ENCODE measurements at regions not wholly inside any gene's neighbourhood (a gene's known extent, or its start where the extent isn't known, plus 50 kb on each side); places are given as distances from the start of the nearest gene placed in this dataset.
A peak's percentile ranks its signal among the peaks of the same experiment; 100 is the strongest.
"Not testable (repeated sequence)": the region's sequence is repeated elsewhere in the genome, so short reads cannot be mapped to it uniquely, and the experiment has no call there.

- peak; percentile 39 to 54 for DNase-seq
Observed at GRCh38 chr14:57060276-57060955, 208.3 kb downstream of the EXOC5 start.

- no peak for DNase-seq
Observed at GRCh38 chr14:57058319-57058718, 210.4 kb downstream of the EXOC5 start.

DNA sequence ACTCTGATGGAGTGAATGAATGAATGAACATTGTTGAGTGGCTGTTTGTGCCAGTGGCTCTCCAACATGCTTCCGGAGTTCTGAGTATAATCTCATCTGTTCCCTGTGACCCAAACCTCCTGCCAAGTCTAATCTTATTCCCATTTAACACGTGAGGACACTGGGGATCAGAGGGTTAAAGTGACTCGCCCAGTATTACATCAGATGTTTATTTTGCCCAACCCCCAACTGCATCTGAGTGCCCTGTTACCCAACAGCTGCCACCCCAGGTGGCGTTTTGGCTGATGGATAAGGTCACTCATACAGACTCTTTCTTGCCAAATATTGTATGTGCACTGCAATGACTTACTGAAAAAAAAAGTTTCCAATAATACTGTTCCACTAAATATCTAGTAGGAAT lies 210.9 kb downstream of the EXOC5 start:
- DNase-seq = no peak

- not testable (repeated sequence) for DNase-seq
Observed at GRCh38 chr14:57056522-57056921, 212.2 kb downstream of the EXOC5 start.

GRCh38 chr14:57052705-57053302 lies 215.9 kb downstream of the EXOC5 start:
- no peak for DNase-seq

DNA sequence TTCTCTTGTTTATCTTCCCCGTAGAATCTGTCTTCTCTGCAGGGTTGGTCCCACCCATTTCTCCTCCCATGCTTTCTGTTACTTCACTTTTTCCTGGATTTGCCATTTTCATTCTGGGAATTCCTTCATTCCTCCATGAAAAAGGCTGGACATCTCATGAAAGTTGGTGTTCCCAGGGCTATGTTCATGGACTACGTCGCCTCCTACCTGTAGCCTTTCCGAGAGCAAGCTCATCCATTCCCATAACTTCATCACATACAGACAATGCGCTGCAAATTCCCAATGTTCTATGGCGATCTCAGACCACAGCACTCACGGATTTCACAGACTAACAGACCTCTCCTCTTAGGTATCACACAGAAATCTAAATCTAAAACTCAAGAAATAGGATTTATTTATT lies 217.1 kb downstream of the EXOC5 start:
- no peak for DNase-seq

DNA sequence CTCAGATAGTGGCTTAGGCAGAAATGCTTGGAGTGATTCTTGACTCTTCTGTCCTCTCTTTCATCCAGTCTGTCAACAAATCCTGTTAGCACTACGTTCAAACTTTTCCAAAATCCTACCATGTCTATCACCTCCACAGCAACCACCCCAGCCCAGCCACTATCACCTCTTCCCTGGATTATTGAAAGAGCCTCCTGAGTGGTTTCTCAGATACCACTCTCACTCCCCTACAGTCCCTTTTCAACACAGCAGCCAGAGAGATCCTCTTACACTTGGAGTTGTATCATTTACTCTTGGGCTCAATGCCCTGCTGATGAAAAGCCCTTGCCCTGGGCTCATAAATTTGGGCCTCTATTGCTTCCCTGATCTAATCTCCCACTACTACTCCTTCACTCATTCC lies 218.9 kb downstream of the EXOC5 start:
- no peak for DNase-seq

DNA sequence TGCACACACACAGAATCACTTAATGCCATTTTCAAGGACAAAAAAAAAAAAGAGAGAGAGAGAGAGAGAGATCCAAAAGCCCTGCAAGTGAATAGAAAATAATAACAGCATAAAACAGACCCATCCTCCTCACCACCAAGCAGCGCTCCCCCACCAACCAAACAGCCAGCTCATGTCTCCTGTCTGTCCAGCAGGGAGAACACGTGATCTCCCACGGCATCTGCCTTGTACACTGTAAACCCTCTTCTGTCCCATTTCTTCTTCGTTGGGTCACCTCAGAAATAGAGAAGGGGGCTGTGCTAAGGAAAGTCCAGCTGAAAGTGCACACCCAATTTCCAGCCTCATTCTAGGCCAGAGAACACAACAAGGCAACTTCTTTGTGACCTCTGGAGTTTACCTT lies 222.5 kb downstream of the EXOC5 start:
- no peak for DNase-seq

DNA sequence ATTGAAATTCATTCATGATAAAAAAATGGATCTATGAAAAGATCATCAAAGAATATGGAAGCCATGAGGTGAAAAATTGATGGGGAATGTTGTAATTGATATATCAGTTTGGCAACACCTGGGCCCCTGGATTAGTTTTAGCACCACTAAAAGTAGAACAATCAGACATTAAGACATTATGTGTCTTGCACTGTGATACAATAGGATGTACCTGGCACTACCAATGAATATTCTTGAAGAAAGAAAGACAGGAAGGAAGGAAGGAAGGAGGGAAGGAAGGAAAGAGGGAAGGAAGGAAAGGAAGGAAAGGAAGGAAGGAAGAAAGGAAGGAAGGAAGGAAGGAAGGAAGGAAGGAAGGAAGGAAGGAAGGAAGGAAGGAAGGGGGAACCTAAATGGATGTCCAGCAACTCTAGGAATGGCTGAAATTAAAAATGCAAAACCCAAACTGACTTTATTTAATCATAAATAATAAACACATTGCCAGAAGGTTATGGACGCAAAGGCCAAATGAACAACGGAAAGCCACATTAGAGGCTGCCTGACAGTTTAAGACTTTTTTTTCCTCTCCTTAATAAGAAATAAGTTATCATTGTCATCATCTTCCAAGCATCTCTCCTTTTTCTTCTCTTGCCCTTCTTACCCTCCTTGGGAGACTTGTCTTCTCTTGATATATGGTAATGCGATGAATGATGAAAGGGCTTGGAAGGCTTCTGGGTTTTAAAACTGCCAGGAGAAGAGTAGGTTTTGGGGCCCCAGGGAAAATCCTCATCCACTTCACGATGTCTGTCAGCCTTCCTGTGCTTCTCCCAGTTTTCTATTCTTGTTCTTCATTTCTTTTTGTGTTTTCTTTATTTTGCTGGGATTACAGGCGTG lies 224.4 kb downstream of the EXOC5 start:
- not testable (repeated sequence) for DNase-seq

DNA sequence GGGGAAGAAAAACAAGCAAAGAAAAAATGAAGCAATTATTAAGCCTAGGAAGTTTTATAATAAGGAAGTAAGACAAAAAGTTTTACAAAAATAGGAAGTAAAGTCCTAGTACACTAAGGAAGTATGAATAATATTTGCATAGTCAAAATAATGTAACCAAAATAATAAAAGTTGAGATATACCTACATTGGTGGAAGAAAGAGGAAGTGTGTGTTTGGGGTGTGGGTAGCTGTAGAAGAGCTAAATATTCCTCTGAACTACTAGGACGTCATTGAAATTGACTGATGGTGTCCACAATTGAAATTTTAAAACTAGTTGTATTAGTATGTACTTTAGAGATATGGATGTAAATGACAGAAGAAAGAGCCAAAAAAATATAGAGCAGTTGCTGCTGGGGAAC lies 228.4 kb upstream of the OTX2 start:
- DNase-seq = no peak

DNA sequence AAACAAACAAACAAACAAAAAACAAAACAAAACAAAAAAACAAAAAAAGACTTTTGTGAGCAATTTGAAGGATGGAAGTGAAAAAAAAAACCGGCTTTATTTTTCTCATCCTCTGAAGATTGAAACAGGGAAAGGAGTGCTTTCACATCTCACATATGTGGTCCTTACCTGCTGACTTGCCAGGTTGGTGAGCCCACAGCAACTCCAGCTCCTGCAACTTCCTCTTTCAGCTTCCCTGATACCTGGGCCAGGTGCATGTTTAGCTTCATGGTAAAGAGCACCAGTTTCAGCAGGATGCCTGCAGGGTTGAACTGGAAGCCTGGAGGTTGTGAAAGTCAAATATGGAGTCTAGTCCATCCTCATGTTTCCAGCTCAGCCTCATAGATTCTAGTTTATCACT lies 221.2 kb upstream of the OTX2 start:
- DNase-seq = no peak

DNA sequence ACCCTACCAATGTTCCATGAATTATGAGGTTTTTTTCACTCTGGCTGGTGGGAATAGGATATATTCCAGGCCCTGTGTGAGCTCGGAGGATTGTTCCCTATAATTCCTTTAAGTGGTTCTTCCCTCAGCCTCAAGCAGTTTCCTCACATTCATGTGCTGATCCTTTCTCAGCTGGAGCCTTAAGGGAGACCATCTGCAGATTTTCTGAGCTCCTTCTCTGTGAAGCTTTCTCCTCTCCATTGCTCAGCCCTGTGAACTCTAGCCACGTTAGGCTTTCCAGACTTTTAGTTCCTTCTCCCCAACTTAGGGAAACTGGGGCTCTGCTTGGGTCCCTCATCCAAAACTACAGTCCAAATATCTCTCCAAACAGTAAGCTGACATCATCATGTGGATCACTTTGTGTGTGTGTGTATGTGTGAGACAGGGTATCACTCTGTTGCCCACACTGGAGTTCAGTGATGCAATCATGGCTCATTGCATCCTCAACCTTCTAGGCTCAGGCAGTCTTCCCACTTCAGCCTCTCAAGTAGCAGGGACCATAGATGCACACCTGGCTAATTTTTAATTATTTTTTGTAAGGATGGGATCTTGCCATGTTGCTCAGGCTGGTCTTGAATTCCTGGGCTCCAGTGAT lies 219.5 kb upstream of the OTX2 start:
- no peak for DNase-seq

- DNase-seq = no peak
Observed at GRCh38 chr14:57025456-57025855, 215.2 kb upstream of the OTX2 start.

DNA sequence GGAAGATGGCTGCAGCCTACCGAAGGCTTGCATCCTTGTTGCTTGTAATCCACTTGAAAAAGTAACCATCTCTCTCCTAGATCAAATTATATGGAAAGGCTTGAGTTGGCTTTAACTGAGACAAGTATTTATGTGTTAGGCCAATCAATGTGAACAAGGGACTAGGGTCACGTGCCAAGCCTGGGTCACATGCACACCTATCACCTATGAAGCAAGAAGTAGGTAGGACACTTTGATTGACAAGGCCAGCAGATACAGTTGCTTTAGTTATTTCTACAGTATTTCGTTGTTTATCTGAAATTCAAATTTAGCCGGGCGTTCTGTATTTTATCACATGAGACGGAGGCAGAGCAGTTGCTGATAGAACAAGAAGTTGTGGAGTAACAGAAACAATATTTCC lies 212.3 kb upstream of the OTX2 start:
- no peak for DNase-seq

- no peak for DNase-seq
Observed at GRCh38 chr14:57018065-57018464, 207.8 kb upstream of the OTX2 start.

DNA sequence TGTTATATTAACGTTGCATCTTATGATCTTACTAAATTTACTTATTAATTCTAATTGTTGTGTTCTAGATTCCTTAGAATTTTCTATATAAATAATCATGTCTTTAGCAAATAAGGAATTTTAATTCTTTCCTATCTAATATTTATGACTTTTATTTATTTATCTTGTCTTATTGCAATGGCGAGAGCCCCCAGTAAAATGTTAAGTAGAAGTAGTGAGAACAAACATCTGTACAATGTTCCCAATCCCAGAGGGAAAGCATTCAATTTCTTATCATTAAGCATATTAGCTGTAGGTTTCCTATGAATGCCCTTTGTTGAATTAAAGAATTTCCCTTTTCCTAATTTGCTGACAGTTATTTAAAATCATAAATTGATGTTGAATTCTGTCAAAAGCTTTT lies 203.7 kb upstream of the OTX2 start:
- DNase-seq = no peak

- DNase-seq = no peak
Observed at GRCh38 chr14:57009585-57010515, 199.6 kb upstream of the OTX2 start.

- no peak for DNase-seq
Observed at GRCh38 chr14:57008534-57008933, 198.3 kb upstream of the OTX2 start.

DNA sequence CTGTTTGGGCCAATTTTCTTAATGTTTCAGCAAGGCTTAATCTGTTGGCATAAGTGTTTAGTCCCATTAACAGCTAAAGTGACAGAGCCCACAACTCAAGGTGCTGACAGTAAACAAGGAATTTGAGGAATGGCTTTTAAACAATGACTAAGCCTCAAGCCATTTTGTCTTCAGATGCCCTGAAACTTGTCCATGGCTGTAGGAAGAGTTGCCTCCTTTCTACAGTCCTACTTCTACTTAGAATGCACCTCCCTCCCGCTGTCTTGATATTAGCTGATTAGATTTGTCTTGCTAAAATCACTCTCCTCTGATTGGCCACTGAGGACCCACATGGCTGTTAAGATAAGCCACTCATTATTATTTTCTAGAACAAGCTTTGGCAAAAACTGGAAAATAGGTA lies 188.4 kb upstream of the OTX2 start:
- no peak for DNase-seq

- no peak for DNase-seq
Observed at GRCh38 chr14:56996721-56997399, 186.6 kb upstream of the OTX2 start.

GRCh38 chr14:56995010-56995409 lies 184.7 kb upstream of the OTX2 start:
- DNase-seq = no peak

DNA sequence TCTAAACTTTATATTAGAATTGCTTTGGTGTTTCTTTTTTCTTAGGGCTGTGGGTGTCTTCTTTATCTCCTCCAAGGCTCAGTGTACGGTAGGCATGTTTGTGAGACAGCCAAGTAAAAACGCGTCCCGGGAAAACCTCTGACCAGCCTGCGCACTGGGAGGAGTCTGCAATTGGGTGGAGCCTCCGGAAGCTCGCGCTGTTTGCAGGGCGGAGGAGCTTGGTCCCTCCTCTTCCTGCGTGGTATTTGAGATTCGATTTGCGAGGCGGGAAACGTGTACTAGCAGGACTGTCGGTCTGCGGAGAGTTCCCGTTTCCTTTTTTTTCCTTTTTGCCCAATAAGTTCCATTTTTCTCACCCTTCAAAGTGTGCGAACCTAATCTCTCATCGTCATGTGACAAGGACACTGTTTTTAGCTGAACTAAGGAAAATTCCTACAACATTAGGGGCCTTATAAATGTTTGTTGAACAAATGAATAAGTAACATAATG lies 182.1 kb upstream of the OTX2 start:
- DNase-seq = no peak

Data from stimulated activated CD4-positive, alpha-beta T cell treated with anti-CD3 and anti-CD28 coated beads, Interleukin-2, amount 100 ng/mL, for 24 hours (primary cell).